ENCODE measurements at regions not wholly inside any gene's neighbourhood (a gene's known extent, or its start where the extent isn't known, plus 50 kb on each side); places are given as distances from the start of the nearest gene placed in this dataset.

DNA sequence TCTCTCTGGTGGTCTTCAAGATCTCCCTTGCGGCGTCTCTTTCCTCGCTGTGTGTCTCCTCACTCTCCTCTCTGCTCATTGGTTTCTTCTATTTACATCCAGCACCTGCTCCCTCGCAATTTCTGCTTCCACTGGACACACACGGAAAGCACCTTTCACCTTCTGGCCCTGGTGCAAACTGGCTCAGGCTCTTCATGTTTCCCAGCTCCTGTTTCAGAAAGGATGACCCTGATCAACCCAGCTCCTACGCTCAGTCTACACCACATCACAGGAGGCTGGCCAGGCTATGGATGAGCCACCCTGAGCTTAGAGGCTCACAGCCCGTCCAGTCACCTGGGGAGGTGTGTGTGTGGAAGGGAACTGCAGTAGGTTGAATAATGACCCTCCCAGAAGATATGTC, 72.7 kb downstream of the MCFD2 start:
- no peak overlapping the region for H3K27ac ChIP-seq
- TF ChIP-seq EP300 (IDR thresholded peaks at IDR 0.05) (no peak), POLR2AphosphoS5 (IDR thresholded peaks at IDR 0.05) (no peak)
- no peaks in the 10 kb centered on the region for H3K36me3 ChIP-seq
- H3K27me3 ChIP-seq = no peaks in the 10 kb centered on the region
- H3K9me3 ChIP-seq = no peaks in the 10 kb centered on the region
- H3K4me3 ChIP-seq = no peak overlapping the region
- 96% methylated on average over 7 of the region's 7 CpGs for WGBS
- peaks cover 33% of the 10 kb centered on the region for H3K4me1 ChIP-seq
- peak in 1 of 2 donors; percentile 28 for DNase-seq (ENCODE audit: low spot score in 2 of 2)

DNA sequence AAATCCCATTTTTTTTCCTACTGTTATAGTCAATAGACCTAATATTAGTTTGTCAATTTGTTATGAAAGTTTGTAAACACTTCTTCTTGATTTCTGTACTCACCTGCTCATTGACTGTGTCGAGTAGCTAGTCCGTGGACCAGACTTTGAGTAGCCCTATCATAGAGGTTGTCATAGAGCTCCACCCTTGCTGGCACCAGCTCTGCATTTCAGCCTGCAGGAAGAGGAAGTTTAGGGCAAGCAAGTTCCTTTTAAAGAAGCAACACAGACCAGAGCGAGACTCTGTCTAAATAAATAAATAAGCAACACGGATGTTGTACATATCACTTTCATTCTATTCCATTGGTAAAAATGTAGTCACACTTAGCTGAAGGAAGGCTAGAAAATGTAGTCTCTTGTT, 74.0 kb downstream of the MCFD2 start:
- Histone ChIP-seq H3K27ac (peak overlapping the region; percentile 9), H3K36me3 (no peaks in the 10 kb centered on the region), H3K9me3 (no peaks in the 10 kb centered on the region), H3K4me1 (peaks cover 21% of the 10 kb centered on the region), H3K27me3 (no peaks in the 10 kb centered on the region), H3K4me3 (no peak overlapping the region)
- peak in 1 of 2 donors; percentile 61 for DNase-seq (ENCODE audit: low spot score in 2 of 2)
- TF ChIP-seq, protein P1, sequence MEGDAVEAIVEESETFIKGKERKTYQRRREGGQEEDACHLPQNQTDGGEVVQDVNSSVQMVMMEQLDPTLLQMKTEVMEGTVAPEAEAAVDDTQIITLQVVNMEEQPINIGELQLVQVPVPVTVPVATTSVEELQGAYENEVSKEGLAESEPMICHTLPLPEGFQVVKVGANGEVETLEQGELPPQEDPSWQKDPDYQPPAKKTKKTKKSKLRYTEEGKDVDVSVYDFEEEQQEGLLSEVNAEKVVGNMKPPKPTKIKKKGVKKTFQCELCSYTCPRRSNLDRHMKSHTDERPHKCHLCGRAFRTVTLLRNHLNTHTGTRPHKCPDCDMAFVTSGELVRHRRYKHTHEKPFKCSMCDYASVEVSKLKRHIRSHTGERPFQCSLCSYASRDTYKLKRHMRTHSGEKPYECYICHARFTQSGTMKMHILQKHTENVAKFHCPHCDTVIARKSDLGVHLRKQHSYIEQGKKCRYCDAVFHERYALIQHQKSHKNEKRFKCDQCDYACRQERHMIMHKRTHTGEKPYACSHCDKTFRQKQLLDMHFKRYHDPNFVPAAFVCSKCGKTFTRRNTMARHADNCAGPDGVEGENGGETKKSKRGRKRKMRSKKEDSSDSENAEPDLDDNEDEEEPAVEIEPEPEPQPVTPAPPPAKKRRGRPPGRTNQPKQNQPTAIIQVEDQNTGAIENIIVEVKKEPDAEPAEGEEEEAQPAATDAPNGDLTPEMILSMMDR (IDR thresholded peaks at IDR 0.05) = no peak
- WGBS = 65% methylated on average over 4 of the region's 4 CpGs

DNA sequence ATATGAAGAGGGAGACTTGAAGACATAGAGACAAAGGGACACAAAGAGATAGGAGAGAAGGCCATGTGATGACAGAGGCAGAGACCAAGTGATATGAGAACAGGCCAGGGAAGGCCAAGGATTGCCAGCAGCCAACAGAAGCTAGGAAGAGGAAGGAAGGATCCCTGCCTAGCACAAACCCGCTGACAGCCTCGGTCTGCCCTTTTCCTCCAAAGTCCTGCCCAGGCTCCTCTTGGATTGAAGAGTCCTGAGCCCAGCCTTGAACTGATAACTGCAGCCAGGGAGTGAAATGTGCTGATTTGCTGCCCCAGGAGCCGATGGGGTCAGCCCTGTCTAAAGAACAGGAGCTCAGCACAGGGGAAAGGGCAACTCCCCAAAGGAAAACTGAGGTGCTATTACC, 76.6 kb downstream of the MCFD2 start:
- WGBS = 94% methylated on average over 3 of the region's 3 CpGs

DNA sequence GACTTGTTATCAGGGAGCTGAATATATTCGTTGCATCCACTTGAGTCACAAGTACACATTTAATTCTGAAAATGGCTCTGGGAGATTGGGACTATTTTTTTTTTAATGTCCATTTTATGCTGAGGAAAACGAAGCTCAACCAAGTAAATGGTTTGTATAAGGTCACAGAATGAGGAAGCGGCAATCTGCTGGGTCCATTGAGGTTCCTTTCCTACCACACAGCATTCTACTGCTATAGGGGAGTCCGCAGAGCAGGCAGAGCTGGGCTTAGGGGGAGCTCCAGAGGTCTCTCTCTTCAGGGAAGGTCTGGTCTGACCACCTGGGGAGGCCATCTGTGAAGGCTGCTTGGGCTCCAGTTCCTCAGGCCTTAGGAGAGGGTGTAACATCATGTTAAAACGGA, 77.9 kb downstream of the MCFD2 start:
- TF ChIP-seq, protein P1 (IDR thresholded peaks at IDR 0.05) = no peak
- TF ChIP-seq POLR2A (IDR thresholded peaks at IDR 0.05) = no peak
- no peak for TF ChIP-seq EP300 (IDR thresholded peaks at IDR 0.05)
- TF ChIP-seq POLR2AphosphoS5 (IDR thresholded peaks at IDR 0.05) = no peak
- DNase-seq (ENCODE audit: low spot score in 2 of 2) = peak; percentile 21 to 31
- no peak overlapping the region for H3K4me3 ChIP-seq

More for the DNA sequence above, 76.6 kb downstream of the MCFD2 start:
- H3K4me1 ChIP-seq = peaks cover 4% of the 10 kb centered on the region
- no peaks in the 10 kb centered on the region for H3K9me3 ChIP-seq
- no peaks in the 10 kb centered on the region for H3K36me3 ChIP-seq
- TF ChIP-seq, protein P1 (IDR thresholded peaks at IDR 0.05) = no peak
- TF ChIP-seq POLR2AphosphoS5 (IDR thresholded peaks at IDR 0.05) = no peak
- no peak for TF ChIP-seq EP300 (IDR thresholded peaks at IDR 0.05)
- TF ChIP-seq POLR2A (IDR thresholded peaks at IDR 0.05) = no peak
- peak in 1 of 2 donors; percentile 37 for DNase-seq (ENCODE audit: low spot score in 2 of 2)
- no peaks in the 10 kb centered on the region for H3K27me3 ChIP-seq
- no peak overlapping the region for H3K27ac ChIP-seq
- no peak overlapping the region for H3K4me3 ChIP-seq

DNA sequence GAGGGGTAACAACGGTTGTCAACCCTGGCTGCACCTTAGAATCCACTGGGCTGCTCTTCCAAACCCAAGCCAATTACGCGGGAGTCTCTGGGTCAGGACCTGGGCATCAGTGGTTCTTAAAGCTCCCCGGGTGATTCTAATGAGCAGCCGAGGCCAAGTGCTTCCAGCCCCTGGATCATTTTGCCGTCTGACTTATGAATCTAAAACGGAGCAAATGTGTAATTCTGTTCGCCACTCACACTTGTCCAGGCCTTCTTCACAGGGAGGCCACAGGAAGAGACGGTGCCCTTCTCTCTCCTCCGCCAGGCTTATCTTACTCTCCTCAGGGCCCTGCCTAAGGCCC, 78.5 kb downstream of the MCFD2 start:
- Histone ChIP-seq H3K4me3 (no peak overlapping the region), H3K27me3 (no peaks in the 10 kb centered on the region), H3K4me1 (peaks cover 4% of the 10 kb centered on the region), H3K36me3 (no peaks in the 10 kb centered on the region), H3K9me3 (no peaks in the 10 kb centered on the region), H3K27ac (no peak overlapping the region)
- 95% methylated on average over 10 of the region's 10 CpGs for WGBS
- peak; percentile 12 to 35 for DNase-seq (ENCODE audit: low spot score in 2 of 2)
- TF ChIP-seq, protein P1 (IDR thresholded peaks at IDR 0.05) = no peak
- TF ChIP-seq POLR2A (IDR thresholded peaks at IDR 0.05) (no peak), POLR2AphosphoS5 (IDR thresholded peaks at IDR 0.05) (no peak), EP300 (IDR thresholded peaks at IDR 0.05) (no peak)

More for the DNA sequence above, 77.9 kb downstream of the MCFD2 start:
- WGBS = 87% methylated on average over 5 of the region's 5 CpGs
- Histone ChIP-seq H3K27ac (no peak overlapping the region), H3K36me3 (no peaks in the 10 kb centered on the region), H3K4me1 (peaks cover 4% of the 10 kb centered on the region), H3K27me3 (no peaks in the 10 kb centered on the region), H3K9me3 (no peaks in the 10 kb centered on the region)
